GM12875 (cell line): ENCODE measurements at regions not wholly inside any gene's neighbourhood (a gene's known extent, or its start where the extent isn't known, plus 50 kb on each side); places are given as distances from the start of the nearest gene placed in this dataset.
A peak's percentile ranks its signal among the peaks of the same experiment; 100 is the strongest.

ENCODE experiments used
- H3K4me3 ChIP-seq: one replicate; pipeline ENCODE4 v1.5.1; 2011; ENCODE audit warnings: low read depth, low read length, control low read depth
- TF ChIP-seq, protein P1 (sequence below): IDR thresholded peaks from 2 replicates; pipeline ENCODE4 v1.5.1; 2011; ENCODE audit warnings: low read depth, mild to moderate bottlenecking, control low read depth, inconsistent platforms, low read length, moderate library complexity, borderline replicate concordance; ENCODE audit not compliant: insufficient read depth

DNA sequence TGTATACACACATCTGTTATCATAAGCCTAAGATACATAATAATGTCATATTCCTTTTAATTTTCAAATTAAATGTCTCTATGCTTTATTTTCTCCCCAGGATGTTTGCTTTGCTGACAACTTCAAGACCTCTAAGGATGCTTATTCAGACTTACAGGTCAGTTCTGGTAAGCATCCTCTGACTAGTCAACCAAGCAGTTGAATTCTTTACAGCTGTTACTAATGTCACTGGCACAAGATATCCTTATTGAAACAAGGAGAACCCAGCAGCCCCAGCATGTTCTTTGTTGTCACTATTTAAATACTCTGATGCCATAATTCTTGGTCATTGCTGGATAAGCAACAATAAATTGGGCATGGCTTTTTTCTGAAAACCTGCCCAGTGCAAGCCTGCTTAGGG, 232.3 kb upstream of the PMFBP1 start:
- TF ChIP-seq, protein P1, sequence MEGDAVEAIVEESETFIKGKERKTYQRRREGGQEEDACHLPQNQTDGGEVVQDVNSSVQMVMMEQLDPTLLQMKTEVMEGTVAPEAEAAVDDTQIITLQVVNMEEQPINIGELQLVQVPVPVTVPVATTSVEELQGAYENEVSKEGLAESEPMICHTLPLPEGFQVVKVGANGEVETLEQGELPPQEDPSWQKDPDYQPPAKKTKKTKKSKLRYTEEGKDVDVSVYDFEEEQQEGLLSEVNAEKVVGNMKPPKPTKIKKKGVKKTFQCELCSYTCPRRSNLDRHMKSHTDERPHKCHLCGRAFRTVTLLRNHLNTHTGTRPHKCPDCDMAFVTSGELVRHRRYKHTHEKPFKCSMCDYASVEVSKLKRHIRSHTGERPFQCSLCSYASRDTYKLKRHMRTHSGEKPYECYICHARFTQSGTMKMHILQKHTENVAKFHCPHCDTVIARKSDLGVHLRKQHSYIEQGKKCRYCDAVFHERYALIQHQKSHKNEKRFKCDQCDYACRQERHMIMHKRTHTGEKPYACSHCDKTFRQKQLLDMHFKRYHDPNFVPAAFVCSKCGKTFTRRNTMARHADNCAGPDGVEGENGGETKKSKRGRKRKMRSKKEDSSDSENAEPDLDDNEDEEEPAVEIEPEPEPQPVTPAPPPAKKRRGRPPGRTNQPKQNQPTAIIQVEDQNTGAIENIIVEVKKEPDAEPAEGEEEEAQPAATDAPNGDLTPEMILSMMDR = no peak
- no peak overlapping the region for H3K4me3 ChIP-seq

DNA sequence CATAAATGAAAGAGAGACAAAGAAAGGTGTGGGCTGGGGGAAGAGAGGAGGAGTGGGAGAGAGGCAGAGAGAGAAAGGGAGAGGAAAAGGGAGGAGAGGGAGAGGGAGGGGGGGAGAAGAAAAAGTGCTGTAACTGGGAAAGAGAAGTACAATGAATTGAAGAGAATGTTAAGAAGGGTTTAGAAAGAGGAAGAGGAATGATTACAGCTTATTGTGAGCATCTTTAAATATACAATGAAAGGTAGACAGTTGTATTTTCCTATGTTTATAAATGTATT, 229.1 kb upstream of the PMFBP1 start:
- no peak overlapping the region for H3K4me3 ChIP-seq
- TF ChIP-seq, protein P1 = no peak

DNA sequence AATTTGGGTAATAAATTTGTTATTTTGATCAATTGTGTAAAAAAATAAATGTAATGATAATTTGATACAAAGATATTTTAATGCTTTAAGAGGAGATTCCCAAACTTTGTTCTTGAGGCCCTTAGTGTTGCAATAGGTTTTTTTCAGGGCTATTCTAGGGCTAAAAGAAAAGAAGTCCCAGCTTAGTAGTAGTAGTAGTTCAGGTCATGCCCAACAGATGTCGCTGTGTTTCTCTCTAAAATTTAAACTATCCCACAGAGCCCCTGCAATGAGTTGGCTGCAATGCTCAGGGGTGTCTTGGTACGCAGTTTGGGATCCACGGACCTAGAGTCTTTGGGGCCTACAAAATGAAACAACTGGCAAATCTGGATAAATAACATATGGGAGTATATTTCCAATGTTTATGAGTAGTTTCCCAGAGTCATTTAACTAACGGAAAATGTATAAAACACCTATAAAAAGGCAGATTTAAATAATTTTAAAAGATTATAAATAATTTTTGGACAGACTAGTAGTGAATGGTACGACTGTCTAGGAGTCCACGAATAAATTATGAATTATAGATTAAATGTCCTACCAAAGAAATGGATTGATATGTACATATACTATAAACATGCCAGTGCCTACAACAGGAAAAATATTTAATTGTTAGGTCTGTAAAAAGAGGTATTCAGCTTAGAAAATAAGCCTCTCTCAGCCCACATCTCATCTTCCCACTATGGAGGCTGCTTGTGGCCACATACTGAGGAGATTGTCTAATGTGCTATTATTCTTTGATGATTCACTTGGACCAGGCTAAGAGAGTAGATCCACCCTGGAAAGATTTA, 228.5 kb upstream of the PMFBP1 start:
- no peak overlapping the region for H3K4me3 ChIP-seq
- TF ChIP-seq, protein P1 = peak; percentile 58

DNA sequence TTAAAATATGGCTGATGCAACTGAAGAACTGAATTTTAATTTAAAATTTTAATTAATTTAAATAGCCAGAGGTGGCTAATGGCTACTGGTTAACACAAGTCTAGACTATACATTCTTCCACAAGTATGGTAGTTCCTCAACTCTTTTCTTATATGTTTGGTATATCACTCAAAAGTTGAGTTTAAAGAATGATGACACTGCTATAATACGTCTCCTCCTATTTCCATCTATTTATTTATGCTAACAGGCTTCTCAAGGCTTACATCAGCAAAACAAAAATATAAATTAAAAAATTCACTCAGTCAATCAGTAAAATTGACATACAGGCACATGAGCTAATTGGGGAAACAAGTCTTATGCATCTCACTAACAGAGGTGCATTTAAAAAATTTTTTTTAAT, 227.9 kb upstream of the PMFBP1 start:
- H3K4me3 ChIP-seq = no peak overlapping the region

DNA sequence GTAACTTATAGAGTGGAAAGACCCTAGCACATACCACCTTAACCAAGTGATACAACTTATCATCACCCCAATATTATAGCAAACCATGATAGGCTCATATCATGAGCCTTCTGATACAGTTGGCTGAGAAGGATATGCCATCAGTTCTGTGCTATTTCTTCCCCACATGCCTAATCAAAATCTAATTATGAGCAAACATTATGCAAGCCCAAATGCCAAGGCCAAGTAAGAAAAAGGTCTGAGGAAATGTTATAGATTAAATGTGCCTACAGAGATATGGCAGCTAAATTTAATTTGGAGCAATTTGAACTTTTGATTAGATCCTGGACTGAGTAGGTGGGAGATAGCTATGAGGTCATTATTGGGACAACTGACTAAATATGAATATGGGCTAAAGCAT, 225.9 kb upstream of the PMFBP1 start:
- no peak overlapping the region for H3K4me3 ChIP-seq
- TF ChIP-seq, protein P1 = no peak

More for the DNA sequence above, 227.9 kb upstream of the PMFBP1 start:
- TF ChIP-seq, protein P1 = no peak

DNA sequence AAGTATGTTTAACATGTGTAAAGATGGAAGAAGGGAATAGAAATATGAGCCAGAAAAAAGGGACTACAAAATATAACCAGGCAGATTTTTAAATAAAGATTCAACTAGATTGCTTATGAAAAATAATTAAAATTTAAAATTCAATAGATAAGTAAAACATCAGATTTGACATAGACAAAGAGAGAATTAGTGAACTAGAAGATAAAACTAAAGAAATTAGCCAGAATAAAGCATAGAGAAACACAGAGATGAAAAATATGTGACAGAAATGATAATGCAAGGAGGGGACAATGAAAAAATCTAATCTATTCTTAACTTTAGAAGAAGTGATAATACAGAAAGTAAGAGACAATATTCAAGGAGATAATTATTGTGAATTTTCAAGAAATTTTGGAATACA, 222.6 kb upstream of the PMFBP1 start:
- TF ChIP-seq, protein P1 = no peak

DNA sequence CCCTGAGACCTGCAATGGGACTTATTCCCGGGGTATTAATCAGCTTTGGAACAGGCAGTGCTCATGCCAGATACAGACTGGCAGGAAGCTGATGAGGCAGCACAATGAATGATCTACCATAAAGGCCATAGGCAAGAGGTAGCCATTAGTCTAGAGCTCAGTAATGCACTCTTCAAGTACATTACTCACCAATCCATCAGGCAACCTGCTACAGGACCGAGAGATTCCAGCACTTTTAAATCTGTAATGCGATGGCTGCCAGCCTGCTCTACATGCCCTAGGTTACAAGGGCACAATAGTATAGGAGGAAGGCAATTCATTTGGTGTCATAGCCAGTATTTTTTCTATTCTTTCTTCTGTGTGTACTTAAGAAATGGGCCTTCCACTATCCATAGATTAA, 217.8 kb upstream of the PMFBP1 start:
- no peak overlapping the region for H3K4me3 ChIP-seq
- TF ChIP-seq, protein P1 = no peak

More for the DNA sequence above, 222.6 kb upstream of the PMFBP1 start:
- H3K4me3 ChIP-seq = no peak overlapping the region
